ENCODE measurements at regions not wholly inside any gene's neighbourhood (a gene's known extent, or its start where the extent isn't known, plus 50 kb on each side); places are given as distances from the start of the nearest gene placed in this dataset.

GRCh38 chr3:80063535-80063934 is 295.7 kb upstream of the ROBO1 start:
- TF ChIP-seq CTCF (IDR thresholded peaks at IDR 0.05), result no peak
- TF ChIP-seq POLR2AphosphoS5 (IDR thresholded peaks at IDR 0.05), result no peak
- no peak for TF ChIP-seq POLR2A (IDR thresholded peaks at IDR 0.05)
- no peak for TF ChIP-seq EP300 (IDR thresholded peaks at IDR 0.05)

All from suprapubic skin (tissue), 4 donors.